ENCODE measurements at regions not wholly inside any gene's neighbourhood (a gene's known extent, or its start where the extent isn't known, plus 50 kb on each side); places are given as distances from the start of the nearest gene placed in this dataset.

DNA sequence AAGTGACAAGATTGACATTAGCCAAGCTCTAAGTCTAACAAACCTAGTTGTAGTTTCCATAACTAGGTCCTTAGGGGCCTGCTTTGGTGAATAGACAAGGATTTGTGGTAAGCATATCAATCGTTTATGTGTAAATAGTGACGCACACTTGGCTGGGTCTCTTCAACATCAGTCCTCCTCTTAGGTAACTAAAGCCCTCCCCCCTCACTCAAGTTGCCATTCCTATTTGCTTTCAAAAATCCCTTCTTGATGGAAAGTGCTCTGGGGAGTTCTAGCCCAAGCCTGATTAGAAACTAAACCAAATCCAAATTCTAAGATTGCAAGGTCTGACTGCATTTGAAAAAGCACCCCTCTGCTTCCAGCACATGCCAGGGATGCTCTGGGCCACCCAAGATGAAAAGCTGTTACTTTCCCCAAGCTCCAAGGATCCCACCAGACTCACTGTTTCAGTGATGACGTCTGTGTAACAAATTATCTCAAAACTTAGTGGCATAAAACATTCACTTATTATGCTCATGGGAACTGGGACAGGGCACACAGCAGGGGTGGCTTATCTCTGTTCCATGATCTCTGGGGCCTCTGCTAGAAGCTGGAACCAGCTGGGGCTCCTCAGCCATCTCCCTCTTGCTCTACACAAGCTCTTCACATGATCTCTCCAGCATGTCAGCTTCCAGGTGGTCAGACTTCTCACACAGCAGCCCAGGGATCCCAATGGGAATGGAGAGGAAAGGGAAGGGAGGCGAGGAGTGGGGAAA lies 74.1 kb downstream of the RRAGC start:
- no peaks in the 10 kb centered on the region for H4K20me1 ChIP-seq (replicated peaks; ENCODE audit: control insufficient read depth, extremely low read depth, insufficient read depth, low read length)
- H3K9me3 ChIP-seq (replicated peaks; ENCODE audit: control insufficient read depth, insufficient read depth, low read length): no peaks in the 10 kb centered on the region
- DNase-seq (ENCODE audit: low read depth, low spot score) (no peak), FAIRE-seq (no peak)
- H3K4me2 ChIP-seq (ENCODE audit: insufficient read depth, low read length): no peak overlapping the region
- intact Hi-C loops (cut with micrococcal nuclease): loop anchor here (5.0 kb wide), 1 partner anchor 58 kb away; no protein-coding TSS in a partner anchor
- H3K27me3 ChIP-seq (ENCODE audit: control insufficient read depth in 2 of 2, insufficient read depth in 2 of 2, low read length in 2 of 2): peaks cover 23 to 26% of the 10 kb centered on the region in 2 experiments
- H3K36me3 ChIP-seq (ENCODE audit: control insufficient read depth in 2 of 2, extremely low read depth in 1 of 2, insufficient read depth in 2 of 2, low read length in 2 of 2): no peaks in the 10 kb centered on the region
- no peaks in the 10 kb centered on the region for H3K9me1 ChIP-seq (replicated peaks; ENCODE audit: control insufficient read depth, extremely low read depth, insufficient read depth, low read length)
- H3K4me1 ChIP-seq (ENCODE audit: control insufficient read depth, extremely low read depth, insufficient read depth, low read length): no peaks in the 10 kb centered on the region
- dilution Hi-C loops (cut with MboI; ENCODE audit: extremely low pct_ligation_motif_present, low sequenced_read_pairs): no loop called here
- no TSS peak for BruUV-seq (replicated peaks)
- H3K79me2 ChIP-seq (ENCODE audit: control insufficient read depth, insufficient read depth, low read length): no peaks in the 10 kb centered on the region
- no peak overlapping the region for H3K4me3 ChIP-seq (replicated peaks in 1 of 3; ENCODE audit: insufficient read depth in 1 of 3, low read depth in 1 of 3, low read length in 3 of 3)
- ChIA-PET CTCF (no interaction called here), POLR2A (interaction anchor here (0.6 kb wide), 1 partner anchor 149 kb away, joined by 3 read pairs; no protein-coding TSS in a partner anchor)
- H3K27ac ChIP-seq (ENCODE audit: insufficient read depth, low read depth, low read length): no peak overlapping the region
- H3K9ac ChIP-seq (replicated peaks; ENCODE audit: extremely low read depth, insufficient read depth, low read length): no peak overlapping the region
- no peak for TF ChIP-seq FOS (IDR thresholded peaks at IDR 0.05; ENCODE audit: borderline replicate concordance, insufficient read depth, low read length)
- no peak for TF ChIP-seq MAX (IDR thresholded peaks at IDR 0.05; ENCODE audit: insufficient read depth, insufficient read length)
- no peak overlapping the region for H2AFZ ChIP-seq (ENCODE audit: low read depth, low read length)

GRCh38 chr1:38784452-38785284 lies 74.9 kb downstream of the RRAGC start:
- TF ChIP-seq MAX (IDR thresholded peaks at IDR 0.05; ENCODE audit: insufficient read depth, insufficient read length): no peak
- no peak for TF ChIP-seq POLR2AphosphoS5 (IDR thresholded peaks at IDR 0.05; ENCODE audit: insufficient read depth, low read depth, low read length)
- TF ChIP-seq, protein P1, sequence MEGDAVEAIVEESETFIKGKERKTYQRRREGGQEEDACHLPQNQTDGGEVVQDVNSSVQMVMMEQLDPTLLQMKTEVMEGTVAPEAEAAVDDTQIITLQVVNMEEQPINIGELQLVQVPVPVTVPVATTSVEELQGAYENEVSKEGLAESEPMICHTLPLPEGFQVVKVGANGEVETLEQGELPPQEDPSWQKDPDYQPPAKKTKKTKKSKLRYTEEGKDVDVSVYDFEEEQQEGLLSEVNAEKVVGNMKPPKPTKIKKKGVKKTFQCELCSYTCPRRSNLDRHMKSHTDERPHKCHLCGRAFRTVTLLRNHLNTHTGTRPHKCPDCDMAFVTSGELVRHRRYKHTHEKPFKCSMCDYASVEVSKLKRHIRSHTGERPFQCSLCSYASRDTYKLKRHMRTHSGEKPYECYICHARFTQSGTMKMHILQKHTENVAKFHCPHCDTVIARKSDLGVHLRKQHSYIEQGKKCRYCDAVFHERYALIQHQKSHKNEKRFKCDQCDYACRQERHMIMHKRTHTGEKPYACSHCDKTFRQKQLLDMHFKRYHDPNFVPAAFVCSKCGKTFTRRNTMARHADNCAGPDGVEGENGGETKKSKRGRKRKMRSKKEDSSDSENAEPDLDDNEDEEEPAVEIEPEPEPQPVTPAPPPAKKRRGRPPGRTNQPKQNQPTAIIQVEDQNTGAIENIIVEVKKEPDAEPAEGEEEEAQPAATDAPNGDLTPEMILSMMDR (IDR thresholded peaks at IDR 0.05; ENCODE audit: extremely low read depth in 1 of 2, insufficient read depth in 1 of 2, low read depth in 1 of 2, low read length in 2 of 2): no peak
- TF ChIP-seq FOS (IDR thresholded peaks at IDR 0.05; ENCODE audit: borderline replicate concordance, insufficient read depth, low read length): no peak
- no peak for TF ChIP-seq JUN (IDR thresholded peaks at IDR 0.05; ENCODE audit: borderline replicate concordance, insufficient read depth, insufficient read length, low read depth)
- TF ChIP-seq GATA2 (IDR thresholded peaks at IDR 0.05; ENCODE audit: insufficient read depth, insufficient read length, low read depth, low read length): no peak
- no peak for TF ChIP-seq MYC (IDR thresholded peaks at IDR 0.05; ENCODE audit: low read depth, low read length)

More at GRCh38 chr1:38784452-38785284, 74.9 kb downstream of the RRAGC start:
- ChIA-PET POLR2A (interaction anchor here (0.6 kb wide), 1 partner anchor 150 kb away, joined by 3 read pairs; no protein-coding TSS in a partner anchor), CTCF (no interaction called here)
- dilution Hi-C loops (cut with MboI; ENCODE audit: extremely low pct_ligation_motif_present, low sequenced_read_pairs) (no loop called here), intact Hi-C loops (cut with micrococcal nuclease) (loop anchor here (5.0 kb wide), 1 partner anchor 57 kb away; no protein-coding TSS in a partner anchor)
- Histone ChIP-seq H3K4me1 (ENCODE audit: control insufficient read depth, extremely low read depth, insufficient read depth, low read length) (no peaks in the 10 kb centered on the region), H3K9ac (replicated peaks; ENCODE audit: extremely low read depth, insufficient read depth, low read length) (no peak overlapping the region), H4K20me1 (replicated peaks; ENCODE audit: control insufficient read depth, extremely low read depth, insufficient read depth, low read length) (no peaks in the 10 kb centered on the region), H3K27me3 (ENCODE audit: control insufficient read depth in 2 of 2, insufficient read depth in 2 of 2, low read length in 2 of 2) (peaks cover 23% of the 10 kb centered on the region in 2 experiments), H3K4me2 (ENCODE audit: insufficient read depth, low read length) (no peak overlapping the region), H3K27ac (ENCODE audit: insufficient read depth, low read depth, low read length) (no peak overlapping the region), H3K9me1 (replicated peaks; ENCODE audit: control insufficient read depth, extremely low read depth, insufficient read depth, low read length) (no peaks in the 10 kb centered on the region), H3K4me3 (replicated peaks in 1 of 3; ENCODE audit: insufficient read depth in 1 of 3, low read depth in 1 of 3, low read length in 3 of 3) (no peak overlapping the region), H3K9me3 (replicated peaks; ENCODE audit: control insufficient read depth, insufficient read depth, low read length) (no peaks in the 10 kb centered on the region), H3K79me2 (ENCODE audit: control insufficient read depth, insufficient read depth, low read length) (no peaks in the 10 kb centered on the region), H2AFZ (ENCODE audit: low read depth, low read length) (no peak overlapping the region), H3K36me3 (ENCODE audit: control insufficient read depth in 2 of 2, extremely low read depth in 1 of 2, insufficient read depth in 2 of 2, low read length in 2 of 2) (no peaks in the 10 kb centered on the region)
- no peak for FAIRE-seq
- no peak for DNase-seq (ENCODE audit: low read depth, low spot score)
- no TSS peak for BruUV-seq (replicated peaks)
